Endothelial cell (in vitro differentiated cells): ENCODE measurements at regions not wholly inside any gene's neighbourhood (a gene's known extent, or its start where the extent isn't known, plus 50 kb on each side); places are given as distances from the start of the nearest gene placed in this dataset.

Source experiments
- DNase-seq: peaks from one replicate; pipeline ENCODE4 v3.0.0; 2021; ENCODE audit warnings: low spot score
- H3K27ac Mint-ChIP-seq: one replicate; pipeline ENCODE4 v1.8.0; 2021; ENCODE audit warnings: mixed read lengths, inconsistent platforms; ENCODE audit not compliant: unreplicated experiment
- H3K27me3 Mint-ChIP-seq: one replicate; pipeline ENCODE4 v1.8.0; 2021; ENCODE audit warnings: mild to moderate bottlenecking, moderate library complexity, mixed read lengths, inconsistent platforms; ENCODE audit not compliant: unreplicated experiment
- H3K36me3 Mint-ChIP-seq: one replicate; pipeline ENCODE4 v1.8.0; 2021; ENCODE audit warnings: mild to moderate bottlenecking, low read depth, mixed read lengths, inconsistent platforms; ENCODE audit not compliant: unreplicated experiment
- H3K4me1 Mint-ChIP-seq: one replicate; pipeline ENCODE4 v1.8.0; 2021; ENCODE audit warnings: mild to moderate bottlenecking, mixed read lengths, inconsistent platforms; ENCODE audit not compliant: unreplicated experiment
- H3K4me3 Mint-ChIP-seq: one replicate; pipeline ENCODE4 v1.8.0; 2021; ENCODE audit warnings: mild to moderate bottlenecking, mixed read lengths, inconsistent platforms; ENCODE audit not compliant: unreplicated experiment
- H3K9me3 Mint-ChIP-seq: one replicate; pipeline ENCODE4 v1.8.0; 2021; ENCODE audit warnings: mixed read lengths, inconsistent platforms; ENCODE audit not compliant: unreplicated experiment
- TF ChIP-seq, protein P1 (sequence below): fragments of 200-600 bp; sonication (generic); IDR thresholded peaks from one replicate; pipeline ENCODE4 v1.5.0; 2021; ENCODE audit warnings: antibody characterized with exemption; ENCODE audit not compliant: unreplicated experiment

DNA sequence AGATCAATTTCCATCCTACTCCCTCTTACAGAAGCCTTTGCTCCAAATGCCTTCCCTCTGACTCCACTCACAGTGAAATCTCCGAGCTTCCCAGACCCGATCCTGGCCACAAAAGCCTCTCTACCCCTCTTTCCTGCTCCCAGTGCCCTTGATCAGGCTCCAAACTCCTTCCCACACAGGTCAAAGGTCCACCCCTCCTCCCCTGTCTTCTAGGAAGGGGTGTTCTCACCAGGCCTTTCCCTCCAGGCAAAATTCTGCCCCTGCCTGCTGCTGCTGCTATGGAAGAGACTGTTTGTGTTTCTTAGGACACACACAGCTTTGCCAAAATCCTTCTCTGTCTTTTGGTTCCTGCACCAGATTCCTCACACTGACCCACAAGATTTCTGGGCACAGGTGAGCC, 85.8 kb upstream of the ALDH1A1 start:
- H3K27me3 Mint-ChIP-seq, result no peaks in the 10 kb centered on the region
- no peak for DNase-seq
- no peaks in the 10 kb centered on the region for H3K36me3 Mint-ChIP-seq
- no peaks in the 10 kb centered on the region for H3K9me3 Mint-ChIP-seq
- no peak overlapping the region for H3K27ac Mint-ChIP-seq
- TF ChIP-seq, protein P1, sequence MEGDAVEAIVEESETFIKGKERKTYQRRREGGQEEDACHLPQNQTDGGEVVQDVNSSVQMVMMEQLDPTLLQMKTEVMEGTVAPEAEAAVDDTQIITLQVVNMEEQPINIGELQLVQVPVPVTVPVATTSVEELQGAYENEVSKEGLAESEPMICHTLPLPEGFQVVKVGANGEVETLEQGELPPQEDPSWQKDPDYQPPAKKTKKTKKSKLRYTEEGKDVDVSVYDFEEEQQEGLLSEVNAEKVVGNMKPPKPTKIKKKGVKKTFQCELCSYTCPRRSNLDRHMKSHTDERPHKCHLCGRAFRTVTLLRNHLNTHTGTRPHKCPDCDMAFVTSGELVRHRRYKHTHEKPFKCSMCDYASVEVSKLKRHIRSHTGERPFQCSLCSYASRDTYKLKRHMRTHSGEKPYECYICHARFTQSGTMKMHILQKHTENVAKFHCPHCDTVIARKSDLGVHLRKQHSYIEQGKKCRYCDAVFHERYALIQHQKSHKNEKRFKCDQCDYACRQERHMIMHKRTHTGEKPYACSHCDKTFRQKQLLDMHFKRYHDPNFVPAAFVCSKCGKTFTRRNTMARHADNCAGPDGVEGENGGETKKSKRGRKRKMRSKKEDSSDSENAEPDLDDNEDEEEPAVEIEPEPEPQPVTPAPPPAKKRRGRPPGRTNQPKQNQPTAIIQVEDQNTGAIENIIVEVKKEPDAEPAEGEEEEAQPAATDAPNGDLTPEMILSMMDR, result no peak
- no peak overlapping the region for H3K4me3 Mint-ChIP-seq
- H3K4me1 Mint-ChIP-seq, result no peaks in the 10 kb centered on the region

GRCh38 chr9:73038089-73038509, 85.2 kb upstream of the ALDH1A1 start:
- Mint-ChIP-seq H3K9me3 (no peaks in the 10 kb centered on the region), H3K4me3 (no peak overlapping the region), H3K27ac (no peak overlapping the region), H3K27me3 (no peaks in the 10 kb centered on the region), H3K4me1 (no peaks in the 10 kb centered on the region), H3K36me3 (no peaks in the 10 kb centered on the region)
- no peak for DNase-seq
- TF ChIP-seq, protein P1, result no peak

DNA sequence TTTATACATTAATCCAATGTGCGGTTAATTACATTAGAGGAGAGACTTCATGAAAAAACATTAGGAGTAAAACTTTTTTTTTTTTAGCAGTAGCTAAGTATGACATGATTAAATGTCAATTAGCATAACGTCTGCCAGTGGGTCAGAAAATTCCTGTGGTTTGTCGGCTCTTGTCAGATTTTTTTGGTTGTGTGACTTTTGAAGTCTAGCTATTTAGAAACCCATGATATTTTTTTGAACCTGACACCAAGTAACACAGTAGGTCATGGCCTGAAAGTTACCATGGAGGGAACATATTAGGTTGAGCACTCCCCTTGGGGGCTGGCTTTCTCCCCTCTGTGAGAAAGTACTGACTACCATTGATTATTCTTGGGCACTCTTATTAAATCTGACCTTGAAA, 84.8 kb upstream of the ALDH1A1 start:
- TF ChIP-seq, protein P1, result no peak
- H3K4me3 Mint-ChIP-seq, result no peak overlapping the region
- DNase-seq, result no peak
- H3K27ac Mint-ChIP-seq, result no peak overlapping the region
- H3K4me1 Mint-ChIP-seq, result peaks cover 2% of the 10 kb centered on the region
- H3K9me3 Mint-ChIP-seq, result no peaks in the 10 kb centered on the region
- H3K27me3 Mint-ChIP-seq, result no peaks in the 10 kb centered on the region
- H3K36me3 Mint-ChIP-seq, result no peaks in the 10 kb centered on the region

- TF ChIP-seq, protein P1, result no peak
- DNase-seq, result no peak
- Mint-ChIP-seq H3K27ac (no peak overlapping the region), H3K9me3 (no peaks in the 10 kb centered on the region), H3K4me3 (no peak overlapping the region), H3K4me1 (peaks cover 2% of the 10 kb centered on the region), H3K27me3 (no peaks in the 10 kb centered on the region), H3K36me3 (no peaks in the 10 kb centered on the region)
These were observed 82.1 kb upstream of the ALDH1A1 start for GRCh38 chr9:73034962-73035361.

GRCh38 chr9:73031350-73031749, 78.5 kb upstream of the ALDH1A1 start:
- no peaks in the 10 kb centered on the region for H3K9me3 Mint-ChIP-seq

More at GRCh38 chr9:73031350-73031749, 78.5 kb upstream of the ALDH1A1 start:
- peaks cover 2% of the 10 kb centered on the region for H3K4me1 Mint-ChIP-seq
- TF ChIP-seq, protein P1, result no peak
- H3K27ac Mint-ChIP-seq, result no peak overlapping the region
- DNase-seq, result no peak
- no peak overlapping the region for H3K4me3 Mint-ChIP-seq
- H3K27me3 Mint-ChIP-seq, result no peaks in the 10 kb centered on the region
- no peaks in the 10 kb centered on the region for H3K36me3 Mint-ChIP-seq
